SKM-1 (cell line): ENCODE measurements at regions not wholly inside any gene's neighbourhood (a gene's known extent, or its start where the extent isn't known, plus 50 kb on each side); places are given as distances from the start of the nearest gene placed in this dataset.
A peak's percentile ranks its signal among the peaks of the same experiment; 100 is the strongest.

ENCODE experiments used
- DNase-seq: peaks from one replicate; lab custom pipeline; 2025; ENCODE audit not compliant: unreplicated experiment; lab: John Stamatoyannopoulos, UW

DNA sequence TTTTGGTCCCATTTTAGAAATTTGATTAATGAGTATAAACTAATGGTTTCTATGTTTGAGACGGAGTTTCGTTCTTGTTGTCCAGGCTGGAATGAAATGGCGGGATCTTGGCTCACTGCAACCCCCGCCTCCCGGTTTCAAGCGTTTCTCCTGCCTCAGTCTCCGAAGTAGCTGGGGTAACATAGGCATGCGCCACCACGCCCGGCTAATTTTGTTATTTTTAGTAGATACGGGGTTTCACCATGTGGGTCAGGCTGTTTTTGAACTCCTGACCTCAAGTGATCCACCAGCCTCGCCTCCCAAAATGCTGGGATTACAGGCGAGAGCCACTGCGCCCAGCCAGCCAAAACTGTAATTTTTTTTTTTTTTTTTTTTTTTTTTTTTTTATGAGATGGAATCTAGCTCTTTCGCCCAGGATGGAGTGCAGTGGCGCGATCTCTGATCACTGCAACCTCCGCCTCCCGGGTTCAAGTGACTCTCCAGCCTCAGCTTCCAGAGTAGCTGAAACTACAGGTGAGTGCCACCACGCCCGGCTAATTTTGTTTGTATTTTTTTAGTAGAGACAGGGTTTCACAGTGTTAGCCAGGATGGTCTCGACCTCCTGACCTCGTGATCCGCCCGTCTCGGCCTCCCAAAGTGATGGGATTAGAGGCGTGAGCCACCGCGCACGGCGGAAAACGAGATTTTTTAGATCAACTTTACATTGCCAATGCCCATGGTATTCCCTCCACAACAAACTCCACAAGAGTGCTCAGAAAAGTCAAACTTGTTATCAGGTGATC lies 127.8 kb downstream of the HFE start:
- DNase-seq = no peak

DNA sequence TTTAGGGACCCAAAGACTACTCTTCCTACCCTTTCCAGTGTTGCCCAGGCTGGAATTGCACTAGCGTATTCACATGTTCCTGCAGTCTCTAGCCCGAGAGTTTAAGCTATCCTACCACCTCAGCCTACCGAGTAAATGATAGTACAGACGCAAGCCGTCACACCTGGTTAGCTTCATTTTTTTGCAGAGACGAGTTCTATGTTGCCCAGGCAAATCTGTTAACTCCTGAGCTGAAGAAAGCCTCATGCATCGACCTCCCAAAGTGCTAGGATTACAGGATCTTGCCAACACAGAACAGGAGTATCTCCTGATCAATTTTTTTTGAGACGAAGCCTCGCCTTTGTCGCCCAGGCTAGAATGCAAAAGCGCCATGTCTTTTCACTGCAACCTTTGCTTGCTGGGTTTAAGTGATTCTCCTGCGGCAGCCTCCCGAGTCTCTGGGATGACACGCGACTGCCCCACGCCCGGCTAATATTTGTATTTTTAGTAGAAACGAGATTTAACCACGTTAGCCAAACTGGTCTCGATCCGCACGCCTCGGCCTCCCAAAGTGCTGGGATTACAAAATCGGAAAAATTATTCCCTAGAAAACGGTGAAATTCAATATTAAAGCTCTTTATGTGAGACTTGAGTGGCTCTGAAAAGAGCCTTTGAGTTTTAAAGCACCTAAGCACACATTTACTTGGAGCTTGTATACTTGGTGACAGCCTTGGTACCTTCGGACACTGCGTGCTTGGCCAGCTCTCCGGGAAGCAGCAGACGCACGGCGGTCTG lies 128.5 kb downstream of the HFE start:
- no peak for DNase-seq

DNA sequence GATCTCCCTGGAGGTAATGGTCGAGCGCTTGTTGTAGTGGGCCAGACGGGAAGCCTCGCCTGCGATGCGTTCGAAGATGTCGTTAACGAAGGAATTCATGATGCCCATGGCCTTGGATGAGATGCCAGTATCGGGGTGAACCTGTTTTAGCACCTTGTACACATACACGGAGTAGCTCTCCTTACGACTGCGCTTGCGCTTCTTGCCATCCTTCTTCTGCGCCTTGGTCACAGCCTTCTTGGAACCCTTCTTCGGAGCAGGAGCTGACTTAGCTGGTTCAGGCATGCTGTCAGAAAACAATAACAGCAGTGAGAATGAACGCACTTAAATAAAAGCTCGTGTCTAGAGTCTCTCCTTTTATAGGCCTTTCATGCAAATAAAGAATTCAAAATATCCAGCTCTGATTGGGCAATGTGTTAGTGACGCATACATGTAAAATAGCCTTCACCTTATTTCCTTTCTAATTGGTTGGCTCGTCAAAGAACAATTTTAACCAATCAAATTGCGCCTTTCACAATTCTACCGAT lies 129.2 kb downstream of the HFE start:
- DNase-seq = peak; percentile 97

DNA sequence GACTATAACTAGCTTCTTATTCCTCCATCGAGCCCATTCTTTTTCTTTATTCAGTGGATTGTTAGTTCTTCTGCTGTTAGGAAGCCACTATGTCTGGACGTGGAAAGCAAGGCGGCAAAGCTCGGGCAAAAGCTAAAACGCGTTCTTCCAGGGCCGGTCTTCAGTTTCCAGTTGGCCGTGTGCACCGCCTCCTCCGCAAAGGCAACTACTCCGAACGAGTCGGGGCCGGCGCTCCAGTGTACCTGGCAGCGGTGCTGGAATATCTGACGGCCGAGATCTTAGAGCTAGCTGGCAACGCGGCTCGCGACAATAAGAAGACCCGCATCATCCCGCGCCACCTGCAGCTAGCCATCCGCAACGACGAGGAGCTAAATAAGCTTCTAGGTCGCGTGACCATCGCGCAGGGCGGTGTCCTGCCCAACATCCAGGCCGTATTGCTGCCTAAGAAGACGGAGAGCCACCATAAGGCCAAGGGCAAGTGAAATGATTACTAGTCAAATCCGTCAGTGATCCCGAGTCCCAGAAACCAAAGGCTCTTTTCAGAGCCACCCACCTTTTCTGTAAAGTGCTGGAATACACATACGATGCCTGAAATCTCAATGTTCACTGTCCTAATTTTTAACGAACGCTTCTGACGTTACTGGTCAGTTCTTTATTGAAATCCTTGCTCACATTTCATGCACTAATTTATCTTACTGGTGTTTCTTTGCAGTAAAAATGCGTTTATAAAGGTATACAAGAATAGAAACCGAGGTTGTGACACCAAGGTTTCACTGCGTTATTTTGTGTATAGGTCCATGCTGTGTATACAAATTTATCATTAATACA lies 129.9 kb downstream of the HFE start:
- DNase-seq = peak; percentile 88

DNA sequence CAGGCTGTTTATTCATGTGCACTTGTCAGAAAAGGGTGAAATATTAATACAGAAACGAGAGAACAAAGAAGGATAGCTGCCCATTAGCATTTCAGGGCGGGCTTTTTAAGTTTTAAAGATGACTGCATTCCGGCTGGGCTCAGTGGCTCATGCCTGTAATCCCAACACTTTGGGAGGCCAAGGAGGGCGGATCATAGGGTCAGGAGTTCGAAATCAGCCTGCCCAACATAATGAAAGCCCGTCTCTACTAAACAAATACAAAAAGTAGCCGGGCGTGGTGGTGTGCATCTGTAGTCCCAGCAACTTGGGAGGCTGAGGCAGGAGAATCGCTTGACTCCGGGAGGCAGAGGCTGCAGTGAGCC lies 130.5 kb downstream of the HFE start:
- no peak for DNase-seq

DNA sequence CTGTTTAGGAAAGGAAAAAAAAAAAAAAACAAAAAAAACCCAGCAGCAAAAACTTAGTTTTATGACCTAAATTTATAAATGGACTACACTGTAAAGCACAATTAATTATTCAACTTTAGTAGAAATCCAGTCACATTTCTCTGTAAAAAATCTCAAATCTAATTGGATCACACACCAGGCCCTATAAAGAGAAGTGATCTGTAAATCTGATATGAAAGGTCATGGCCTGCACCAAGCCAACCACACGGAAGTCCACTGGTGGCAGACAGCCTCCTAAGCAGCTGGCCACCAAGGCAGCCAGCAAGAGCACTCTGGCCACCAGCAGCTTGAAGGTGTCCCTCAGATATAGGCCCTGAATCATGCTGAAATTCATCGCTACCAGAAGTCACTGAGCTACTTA lies 131.6 kb downstream of the HFE start:
- no peak for DNase-seq

DNA sequence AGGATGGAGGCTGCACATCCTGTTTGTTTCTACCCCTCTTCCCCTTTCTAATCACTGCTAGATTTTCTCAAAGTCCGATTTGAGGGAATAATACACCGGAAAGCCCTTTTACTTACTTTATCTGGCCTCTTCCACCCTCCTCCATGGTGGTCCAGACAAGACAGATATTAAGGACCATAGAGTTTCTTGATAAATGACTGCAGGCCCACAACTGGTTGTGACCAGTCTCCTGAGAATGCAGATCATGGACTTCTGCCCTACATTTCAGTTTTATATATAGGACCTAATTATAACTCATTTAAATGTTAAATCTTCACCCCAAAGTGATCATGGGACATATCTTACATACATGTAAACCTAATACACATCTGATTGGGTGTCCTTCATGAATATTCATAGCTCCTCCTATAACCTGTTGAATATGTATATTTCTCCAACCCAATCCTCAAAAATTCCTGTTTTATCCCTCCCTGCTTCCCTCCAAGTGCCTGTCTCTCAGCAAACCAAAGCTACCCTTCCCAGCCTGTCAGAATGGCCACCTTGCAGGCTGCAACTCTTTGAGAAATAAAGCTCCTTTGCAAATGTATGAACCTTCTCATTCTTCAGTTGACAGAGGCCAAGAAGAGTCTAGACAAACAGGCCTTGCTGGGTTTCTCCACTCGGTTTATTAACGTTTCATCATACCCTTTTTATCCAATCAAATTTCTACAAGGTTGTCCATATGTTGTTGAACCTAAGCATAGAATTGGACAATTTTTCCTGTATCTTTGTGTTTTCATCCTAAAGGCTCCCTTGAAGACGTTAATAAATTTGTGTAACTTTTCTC lies 133.1 kb downstream of the HFE start:
- no peak for DNase-seq

DNA sequence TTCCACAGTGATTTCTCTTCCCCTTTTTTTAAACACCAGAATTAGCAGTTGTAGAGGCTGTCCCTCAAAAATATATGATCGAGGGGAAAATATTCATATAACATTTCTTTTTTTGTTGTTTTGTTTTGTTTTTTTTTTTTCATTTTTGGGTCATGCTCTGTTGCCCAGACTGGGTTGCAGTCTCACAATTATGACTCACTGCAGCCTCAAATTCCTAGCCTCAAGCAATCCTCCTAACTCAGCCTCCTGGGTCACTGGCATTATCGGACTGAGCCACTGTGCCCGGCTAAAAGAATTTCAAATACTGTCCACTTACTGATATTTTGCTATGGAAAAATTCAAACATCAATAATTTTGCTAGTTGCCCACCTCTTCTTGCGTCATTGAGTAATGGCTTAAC lies 134.0 kb downstream of the HFE start:
- no peak for DNase-seq

DNA sequence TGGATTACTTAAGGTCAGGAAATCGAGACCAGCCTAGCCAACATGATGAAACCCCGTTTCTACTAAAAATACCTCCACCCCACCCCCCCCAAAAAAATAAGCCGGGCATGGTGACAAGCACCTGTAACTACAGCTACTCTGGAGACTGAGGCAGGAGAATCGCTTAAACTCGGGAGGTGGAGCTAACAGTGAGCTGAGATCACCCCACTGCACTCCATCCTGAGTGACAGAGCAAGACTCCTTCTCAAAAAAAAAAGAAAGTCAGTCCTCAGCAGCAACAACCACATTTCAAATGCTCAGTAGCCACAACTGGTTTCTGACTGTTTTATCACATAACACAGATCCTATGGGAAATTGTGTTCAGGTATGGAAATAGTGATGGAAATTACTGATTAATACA lies 135.3 kb downstream of the HFE start:
- no peak for DNase-seq

DNA sequence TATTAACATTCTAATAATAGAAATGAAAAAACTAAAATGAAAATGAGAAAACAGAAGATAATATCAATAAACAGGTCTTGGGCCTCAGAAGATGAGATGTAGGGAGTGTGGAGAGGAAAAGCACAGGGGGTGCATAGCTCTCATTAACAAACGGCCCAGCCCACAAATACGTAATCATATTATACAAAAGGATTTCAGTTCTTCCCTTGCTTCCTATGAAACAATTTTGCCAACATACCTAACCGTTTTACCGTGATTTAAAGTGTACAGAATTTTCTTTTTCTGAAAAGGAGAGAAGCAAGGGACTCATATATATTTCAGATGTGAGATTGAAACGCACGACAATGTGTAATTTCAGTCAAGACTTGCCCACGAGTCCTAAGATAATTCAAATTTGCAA lies 136.0 kb downstream of the HFE start:
- no peak for DNase-seq

DNA sequence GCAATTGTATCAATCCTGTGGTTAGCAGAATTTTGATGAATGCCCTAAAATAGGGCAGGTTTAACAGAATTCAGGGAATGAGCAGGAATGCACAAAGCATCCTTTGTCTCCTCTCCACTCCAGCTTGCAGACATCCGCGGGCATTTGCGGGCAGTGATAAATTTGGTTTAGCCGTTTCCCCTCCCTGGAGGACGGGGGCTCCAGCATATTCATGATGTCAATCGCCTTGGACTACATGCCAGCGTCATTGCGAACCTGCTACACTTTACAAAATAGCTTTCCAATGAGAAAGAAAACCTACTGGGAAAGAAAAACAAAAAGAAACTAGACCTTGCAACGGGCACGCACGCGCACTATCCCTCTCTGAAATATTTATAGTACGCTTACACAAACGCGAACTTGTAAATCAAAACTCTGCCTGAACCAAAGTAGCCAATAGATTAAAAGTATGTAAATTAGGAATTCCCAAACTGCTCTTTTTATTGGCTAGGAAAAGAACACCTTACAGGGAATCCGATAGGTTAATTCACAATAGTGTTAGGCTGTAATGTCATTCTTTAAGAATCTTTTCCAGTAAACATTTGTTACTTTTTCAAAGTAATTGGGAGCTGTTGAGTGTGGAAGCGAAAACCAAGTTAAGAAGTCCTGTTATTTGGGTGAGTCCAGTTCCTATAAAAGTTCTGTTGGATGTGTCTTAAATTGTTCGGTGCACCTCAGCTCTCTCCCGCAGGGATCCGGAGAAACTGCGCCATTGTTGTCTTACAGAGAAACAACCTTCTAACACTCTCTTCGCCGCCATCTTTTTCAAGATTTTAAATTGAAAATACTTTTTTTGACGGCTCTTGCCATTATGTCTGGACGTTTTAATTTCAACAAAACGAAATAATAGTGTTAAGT lies 136.7 kb downstream of the HFE start:
- no peak for DNase-seq

DNA sequence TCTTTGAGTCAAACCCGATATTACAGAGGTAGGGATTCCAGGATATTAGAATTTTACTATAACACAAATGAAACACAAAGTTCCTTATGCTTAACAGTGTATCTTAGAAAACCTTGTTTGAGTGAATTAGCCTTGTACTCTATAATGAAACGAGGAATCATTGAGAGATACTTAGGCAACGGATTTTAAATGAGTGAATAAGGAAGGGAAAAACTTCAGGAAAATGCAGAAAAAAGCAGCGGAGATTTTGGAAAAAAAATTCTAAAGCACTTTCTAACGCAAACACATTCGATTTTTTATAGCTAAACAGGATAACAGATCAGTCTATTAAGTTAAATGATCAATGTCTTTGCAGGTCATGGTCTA lies 137.3 kb downstream of the HFE start:
- DNase-seq = no peak

DNA sequence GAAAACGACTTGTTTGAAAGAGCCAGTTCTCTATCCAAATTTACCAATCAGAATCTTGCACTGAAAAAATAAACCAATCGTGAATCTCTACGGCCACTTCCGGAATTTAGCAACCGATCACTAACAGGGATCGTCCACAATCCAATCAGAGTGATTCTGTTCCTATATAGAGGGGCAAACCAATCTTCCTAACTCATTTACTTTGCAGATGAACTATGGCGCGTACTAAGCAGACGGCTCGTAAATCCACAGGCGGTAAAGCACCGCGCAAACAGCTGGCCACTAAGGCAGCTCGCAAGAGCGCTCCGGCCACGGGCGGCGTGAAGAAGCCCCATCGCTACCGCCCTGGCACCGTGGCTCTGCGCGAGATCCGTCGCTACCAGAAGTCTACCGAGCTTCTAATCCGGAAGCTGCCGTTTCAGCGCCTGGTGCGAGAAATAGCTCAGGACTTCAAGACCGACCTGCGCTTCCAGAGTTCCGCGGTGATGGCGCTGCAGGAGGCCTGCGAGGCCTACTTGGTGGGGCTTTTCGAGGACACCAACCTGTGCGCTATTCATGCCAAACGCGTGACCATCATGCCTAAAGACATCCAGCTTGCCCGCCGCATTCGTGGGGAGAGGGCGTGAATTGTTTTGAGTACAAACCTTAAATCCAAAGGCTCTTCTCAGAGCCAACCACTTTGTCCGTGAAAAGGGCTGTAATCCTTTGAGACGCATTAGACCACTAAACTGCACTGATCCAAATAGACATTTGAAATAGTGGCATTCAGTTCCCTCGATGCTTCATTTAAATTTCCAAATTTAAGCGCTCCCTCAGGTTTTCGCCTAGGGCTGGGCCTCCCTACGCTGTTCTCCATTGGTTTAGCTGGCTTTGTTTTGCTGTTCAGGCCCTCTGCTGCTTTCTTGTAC lies 138.0 kb downstream of the HFE start:
- no peak for DNase-seq

DNA sequence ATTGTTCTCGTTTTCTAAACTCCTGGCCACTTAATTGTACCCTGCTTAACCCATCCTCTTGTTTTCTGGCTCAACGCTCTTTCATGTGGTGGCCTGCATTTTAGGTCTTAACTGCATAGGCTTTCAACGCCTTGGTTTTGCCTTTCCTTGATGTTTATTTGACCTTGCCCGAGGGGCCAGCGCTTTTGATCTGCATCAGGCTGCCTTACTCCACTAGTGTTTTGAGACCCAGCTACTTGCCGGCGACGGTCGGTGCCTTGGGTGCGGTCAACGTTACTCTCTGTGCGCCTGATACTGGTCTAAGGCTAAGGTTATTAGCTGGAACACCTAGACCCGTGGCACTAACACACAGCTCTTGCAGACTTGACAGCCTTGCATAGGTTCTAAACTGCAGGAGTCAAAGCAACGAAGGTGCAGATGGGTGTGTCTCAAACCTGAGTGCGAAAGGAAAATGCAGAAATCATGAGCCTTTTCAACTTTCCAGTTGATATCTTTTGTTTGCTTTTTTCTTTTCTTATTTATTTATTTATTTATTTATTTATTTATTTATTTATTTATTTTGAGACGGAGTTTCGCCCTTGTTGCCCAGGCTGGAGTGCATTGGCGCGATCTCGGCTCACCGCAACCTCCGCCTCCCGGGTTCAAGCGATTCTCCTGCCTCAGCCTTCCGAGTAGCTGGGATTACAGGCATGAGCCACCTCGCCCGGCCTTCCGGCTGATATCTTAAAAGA lies 138.8 kb downstream of the HFE start:
- DNase-seq = no peak

DNA sequence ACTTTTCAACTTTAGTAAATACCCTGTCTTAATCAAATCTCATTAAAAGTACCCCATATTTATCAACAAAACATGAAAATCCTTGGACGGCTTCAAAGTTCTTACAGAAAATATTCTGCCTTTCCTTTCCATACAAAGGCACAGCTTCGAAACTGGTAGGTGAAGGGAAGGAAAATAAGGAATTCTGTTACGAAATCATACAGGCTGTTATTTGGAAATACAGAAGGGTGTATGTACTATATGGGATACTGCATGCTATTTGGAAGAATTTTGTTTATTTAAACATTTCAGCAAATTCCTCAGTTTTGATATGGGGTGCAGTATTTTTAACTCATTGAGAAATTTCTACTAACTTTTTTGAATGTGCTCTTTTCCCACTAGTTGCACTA lies 138.4 kb upstream of the BTN3A2 start:
- no peak for DNase-seq

DNA sequence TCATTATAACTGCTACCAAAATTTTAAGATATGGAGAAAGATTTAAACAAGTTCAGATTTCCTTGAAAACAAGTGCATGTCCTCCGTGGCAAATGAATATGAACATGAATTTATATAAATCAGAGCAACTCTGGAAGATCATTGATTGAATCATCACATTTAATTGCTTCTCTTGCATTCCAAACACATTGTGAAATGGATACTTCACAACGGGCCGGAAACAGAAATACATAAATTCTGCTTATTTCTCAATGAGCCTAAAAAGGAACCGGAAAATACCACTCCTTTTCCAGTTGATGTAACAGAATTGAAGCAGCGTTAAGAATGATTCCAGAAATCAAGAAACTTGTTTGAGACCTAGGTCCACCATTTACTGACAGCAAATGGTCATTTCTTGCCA lies 134.6 kb upstream of the BTN3A2 start:
- DNase-seq = peak; percentile 56

DNA sequence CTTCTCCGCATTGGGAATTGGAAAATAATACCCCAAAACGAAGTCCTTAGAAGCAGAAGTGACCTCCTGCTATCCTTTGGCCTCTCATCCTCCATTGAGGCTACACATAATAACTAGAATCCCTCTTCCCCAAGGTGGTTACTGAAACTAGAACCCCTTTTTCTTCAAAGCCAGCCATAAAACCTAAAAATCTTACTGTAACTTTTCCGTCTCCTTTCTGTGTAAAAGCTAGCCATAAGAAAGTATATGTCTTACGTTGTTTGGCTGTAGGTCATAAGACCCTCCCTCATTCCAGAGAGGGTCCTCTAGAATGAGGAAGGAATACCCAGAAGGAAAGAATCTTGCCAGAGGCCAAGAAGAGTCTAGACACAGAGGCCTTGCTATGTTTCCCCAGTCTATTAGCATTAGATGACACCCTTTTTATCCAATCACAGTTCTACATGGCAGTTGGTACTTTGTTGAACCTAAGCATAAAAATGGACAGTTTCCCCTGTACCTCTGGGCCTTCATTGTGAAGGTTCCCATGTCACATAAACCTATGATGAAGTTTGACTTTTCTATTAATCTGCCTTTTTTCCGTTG lies 133.9 kb upstream of the BTN3A2 start:
- no peak for DNase-seq
